ENCODE measurements at regions not wholly inside any gene's neighbourhood (a gene's known extent, or its start where the extent isn't known, plus 50 kb on each side); places are given as distances from the start of the nearest gene placed in this dataset.
"Not testable (repeated sequence)": the region's sequence is repeated elsewhere in the genome, so short reads cannot be mapped to it uniquely, and the experiment has no call there.

DNA sequence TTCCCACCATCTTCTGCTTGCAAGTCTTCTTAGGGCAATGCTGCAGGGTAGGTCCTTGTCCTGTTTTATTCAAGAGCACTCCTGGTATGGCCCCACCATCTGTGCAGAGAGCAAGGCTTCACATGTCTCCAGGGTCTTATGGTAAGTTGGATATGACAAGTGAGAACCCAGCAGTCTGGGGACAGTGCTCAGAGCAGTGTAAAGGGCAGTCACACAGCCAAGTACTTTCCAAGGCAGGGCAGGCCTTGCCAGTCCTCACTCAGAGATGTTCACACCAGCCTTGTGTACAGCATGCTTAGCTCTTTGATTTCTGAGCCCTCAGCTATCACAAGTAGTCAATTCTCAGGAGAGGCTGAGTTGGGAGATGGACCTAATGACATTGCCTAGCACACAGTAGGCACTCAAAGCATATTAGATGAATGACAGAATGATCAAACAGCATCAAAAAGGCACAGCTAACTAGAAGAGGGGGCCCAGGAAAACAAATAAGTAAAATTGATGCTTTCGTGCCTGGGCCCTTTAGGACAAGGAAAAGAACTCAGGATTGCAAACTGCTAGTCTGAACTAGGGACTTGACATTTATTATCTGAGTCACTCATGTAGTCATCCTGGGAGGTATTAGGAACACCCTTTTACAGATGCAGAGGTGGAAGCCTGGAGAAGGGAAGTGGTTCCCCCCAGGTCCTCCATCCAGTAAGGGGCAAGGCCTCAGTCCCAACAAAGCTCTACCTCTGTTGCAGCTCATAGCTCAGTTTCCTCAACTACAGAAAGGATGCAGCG, 86.7 kb upstream of the CTAGE1 start:
- no peak for DNase-seq

DNA sequence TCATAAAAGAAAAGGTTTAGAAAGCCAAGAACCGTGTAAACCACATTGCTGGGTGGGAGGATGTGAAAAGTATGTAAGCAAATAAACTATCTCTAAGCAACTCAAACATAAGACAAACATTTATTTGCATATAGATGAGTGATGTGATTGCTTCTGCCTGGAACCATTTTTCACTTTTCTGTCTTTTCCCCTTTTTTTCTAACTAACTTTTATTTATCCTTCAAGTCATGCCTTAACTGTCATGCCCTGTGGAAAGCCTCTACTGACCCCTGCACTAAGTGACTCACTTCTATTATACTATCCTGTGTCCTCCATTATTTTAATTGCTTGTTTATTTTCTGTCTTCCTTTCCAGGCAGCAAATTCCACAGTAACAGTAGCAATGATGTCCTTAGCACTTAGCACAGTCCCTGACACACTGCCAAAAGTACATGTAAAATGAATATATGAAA, 87.5 kb upstream of the CTAGE1 start:
- DNase-seq, result no peak

DNA sequence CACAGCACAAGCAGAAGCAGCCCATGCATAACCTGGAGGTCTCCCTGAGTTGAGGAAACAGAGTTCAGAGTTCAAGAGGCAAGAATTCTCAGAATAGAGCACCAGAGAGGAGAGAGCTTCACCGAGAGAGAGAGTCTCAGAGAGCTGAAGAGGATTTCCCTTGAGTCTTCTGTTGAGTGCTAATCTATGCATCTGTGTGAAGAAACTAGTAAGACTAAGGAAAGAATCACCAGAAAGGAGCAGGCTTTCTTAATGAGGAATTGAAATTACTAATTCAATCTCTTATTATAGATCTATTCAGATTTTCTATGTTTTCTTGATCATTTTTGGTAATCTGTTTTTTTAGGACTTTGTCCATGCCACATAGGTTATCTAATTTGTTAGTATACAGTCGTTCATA, 89.3 kb upstream of the CTAGE1 start:
- DNase-seq, result no peak

DNA sequence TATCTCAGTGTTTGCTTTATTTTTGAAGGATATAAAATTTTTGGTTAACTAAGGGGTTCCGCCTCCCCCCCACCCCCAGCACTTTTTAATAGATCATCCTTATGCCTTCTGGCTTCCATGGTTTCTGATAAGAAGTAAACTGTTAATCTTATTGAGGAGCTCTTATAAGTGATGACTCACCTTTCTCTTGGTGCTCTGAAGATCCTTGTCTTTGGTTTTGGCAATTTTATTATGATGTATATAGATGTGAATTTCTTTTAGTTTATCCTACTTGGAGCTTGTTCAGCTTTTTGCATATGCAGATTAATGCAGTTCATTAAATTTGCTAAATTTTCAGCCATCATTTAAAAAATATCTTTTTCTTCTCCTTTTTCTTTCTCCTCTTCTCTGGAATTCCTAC, 91.7 kb upstream of the CTAGE1 start:
- no peak for DNase-seq

DNA sequence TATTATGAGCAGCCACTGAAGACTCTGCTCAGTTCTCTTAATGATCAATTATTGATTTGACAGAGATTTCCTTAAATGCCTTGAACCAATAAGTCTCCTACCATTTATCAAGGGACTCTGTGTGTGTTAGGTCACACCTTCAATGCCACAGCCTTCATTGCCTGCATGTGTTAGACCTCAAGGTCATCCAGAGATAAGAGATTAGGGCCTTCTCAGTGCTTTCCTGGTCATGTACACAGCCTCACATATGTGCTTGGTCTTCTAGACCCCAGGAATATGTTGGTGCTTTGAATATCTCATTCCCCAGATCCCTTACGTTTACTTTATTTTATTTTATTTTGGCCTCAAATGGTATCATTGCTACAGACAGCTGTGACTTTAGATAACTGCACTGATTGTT, 93.0 kb upstream of the CTAGE1 start:
- no peak for DNase-seq

DNA sequence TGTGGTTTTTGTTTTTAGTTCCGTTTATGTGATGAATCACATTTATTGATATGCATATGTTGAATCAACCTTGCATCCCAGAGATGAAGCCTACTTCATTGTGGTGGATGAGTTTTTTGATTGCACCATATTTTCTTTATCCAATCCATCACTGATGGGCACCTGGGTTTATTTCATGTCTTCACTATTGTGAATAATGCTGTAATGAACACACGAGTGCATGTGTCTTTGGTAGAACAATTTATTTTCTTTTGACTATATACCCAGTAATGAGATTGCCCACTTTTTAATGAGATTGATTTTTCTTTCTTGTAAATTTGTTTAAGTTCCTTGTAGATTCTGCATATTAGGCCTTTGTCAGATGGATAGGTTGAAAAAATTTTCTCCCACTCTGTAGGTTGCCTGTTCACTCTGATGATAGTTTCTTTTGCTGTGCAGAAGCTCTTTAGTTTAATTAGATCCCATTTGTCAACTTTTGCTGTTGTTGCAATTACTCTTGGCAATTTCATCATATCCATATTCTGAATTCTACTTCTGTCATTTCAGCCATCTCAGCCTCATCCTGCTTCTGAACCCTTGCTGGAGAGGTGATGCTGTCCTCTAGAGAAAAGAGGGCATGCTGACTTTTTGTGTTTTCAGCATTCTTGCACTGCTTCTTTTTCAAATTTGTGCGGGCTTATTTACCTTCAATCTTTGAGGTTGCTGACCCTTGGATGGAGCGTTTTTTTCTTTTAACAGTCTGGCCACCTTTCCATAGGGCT, 96.2 kb upstream of the CTAGE1 start:
- no peak for DNase-seq

DNA sequence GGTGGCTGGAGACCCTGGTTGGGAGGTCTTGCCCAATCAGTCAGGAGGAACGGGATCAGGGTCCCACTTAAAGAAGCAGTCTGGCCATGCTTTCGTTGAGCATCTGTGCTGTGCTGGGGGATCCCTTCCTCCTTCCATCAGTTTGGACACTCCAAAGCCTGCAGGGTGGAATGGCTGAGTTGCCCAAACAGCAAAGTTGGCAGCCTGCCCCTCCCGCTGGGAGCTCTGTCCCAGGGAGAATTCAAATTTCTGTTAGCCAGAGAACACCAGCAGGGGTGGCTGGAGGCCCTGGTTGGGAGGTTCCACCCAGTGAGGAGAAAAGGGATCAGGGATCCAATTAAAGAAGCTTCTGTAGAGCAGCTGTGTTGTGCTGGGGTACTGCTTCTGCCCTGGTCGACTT, 96.9 kb upstream of the CTAGE1 start:
- DNase-seq, result no peak

DNA sequence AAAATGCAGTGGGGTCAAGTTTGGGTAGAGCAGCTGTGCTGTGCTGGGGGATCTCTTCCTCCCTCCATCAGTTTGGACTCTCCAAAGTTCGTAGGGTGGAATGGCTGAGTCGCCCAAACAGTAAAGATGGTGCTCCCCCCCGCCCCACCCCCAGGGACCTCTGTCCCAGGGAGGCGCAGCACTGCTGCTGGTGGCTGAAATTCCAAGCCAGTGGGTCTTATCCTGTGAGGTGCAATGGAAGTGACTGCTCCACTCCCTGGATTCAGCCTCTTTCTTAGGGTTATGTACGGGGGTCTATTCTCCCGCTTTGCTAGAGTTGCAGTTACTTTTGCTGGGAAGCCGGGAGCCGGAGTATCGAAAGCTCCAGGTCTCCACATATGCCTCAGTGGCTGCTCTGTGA, 97.5 kb upstream of the CTAGE1 start:
- DNase-seq, result no peak

DNA sequence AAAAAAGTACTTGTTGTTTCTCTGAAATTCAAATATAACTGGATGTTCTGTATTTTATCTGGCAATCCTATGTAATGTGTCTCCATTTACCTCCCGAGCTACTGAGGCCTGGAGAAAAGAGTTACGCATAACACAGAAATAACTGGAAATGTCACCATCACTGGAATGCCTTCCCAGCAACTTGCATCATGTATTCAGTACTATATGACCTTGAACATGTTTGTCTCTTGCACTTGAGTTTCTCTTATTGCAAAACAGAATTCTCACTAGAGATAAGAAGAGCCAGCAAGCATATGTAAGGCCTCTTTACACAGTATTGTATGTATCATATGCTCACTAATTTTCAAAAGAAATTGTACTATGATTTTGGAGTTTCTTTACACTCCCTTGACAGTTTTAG, 99.6 kb upstream of the CTAGE1 start:
- DNase-seq, result no peak

DNA sequence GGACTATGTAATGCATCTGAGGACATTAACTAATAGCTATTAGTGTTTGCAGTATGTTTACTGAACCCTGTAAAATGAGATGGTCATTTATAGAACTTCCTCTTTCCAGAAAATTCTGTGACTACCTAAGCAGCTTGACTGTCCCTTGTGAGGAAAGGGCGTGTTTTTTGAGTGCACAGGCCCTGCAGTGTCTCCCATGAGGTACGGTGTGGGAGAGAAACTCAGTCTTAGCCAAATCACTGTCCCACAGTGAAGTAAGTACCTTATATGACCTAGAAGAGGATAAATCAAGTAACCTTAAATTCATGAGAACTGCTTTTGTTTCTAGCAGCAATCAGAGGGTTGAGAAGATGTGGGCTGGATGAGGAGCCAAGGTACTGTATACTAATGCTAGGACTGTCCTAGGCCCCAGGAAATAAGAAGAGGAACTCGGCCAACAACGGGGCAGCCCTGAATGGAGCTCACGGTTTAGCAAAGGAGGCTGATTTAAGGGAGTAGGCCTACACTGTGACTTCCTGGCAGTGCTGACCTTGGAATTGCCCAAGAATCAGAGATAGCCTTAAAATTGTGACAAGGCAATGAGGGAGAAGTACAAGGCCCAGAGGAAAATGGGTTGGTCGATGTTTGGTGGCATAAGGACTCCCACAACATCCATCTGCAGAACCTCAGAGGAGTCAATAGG, 103.5 kb upstream of the CTAGE1 start:
- no peak for DNase-seq

DNA sequence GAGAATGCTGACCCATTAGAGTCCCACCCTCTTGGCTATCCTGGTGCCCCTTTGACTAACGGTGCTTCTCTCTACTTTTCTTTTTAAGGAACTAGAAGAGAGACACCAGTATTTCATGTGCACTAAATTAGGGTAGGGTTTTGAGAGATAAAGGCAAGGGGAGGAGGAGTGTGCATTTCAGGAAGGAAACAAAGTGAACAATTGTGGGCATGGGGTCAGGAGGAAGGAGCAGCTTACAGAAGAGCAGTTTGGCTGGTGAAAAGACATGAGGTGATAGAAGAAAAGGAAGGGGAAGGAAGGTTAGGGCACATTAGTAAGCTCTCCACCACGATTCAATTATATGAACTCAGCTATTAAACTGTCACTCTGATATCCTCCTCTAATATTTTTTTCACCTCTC, 105.8 kb upstream of the CTAGE1 start:
- DNase-seq, result no peak

DNA sequence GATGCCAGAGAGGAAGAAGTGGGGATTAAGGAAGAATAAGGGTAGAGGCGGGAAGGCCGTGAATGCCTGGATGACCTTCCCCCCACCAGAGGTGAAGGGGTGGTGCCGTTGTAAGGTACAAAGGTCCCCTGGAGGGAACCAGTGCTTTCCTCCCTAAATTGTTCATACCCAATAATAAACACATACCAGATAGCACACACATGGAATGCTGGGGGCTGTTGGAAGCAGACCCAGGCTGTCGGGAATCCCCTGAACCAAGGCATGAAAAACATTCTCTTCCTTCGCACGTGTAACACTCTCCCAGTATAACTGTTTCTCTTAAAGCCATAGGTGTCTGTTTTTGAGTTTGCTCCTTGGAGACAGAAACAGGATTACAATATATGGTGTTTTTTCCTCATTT, 107.1 kb upstream of the CTAGE1 start:
- no peak for DNase-seq

DNA sequence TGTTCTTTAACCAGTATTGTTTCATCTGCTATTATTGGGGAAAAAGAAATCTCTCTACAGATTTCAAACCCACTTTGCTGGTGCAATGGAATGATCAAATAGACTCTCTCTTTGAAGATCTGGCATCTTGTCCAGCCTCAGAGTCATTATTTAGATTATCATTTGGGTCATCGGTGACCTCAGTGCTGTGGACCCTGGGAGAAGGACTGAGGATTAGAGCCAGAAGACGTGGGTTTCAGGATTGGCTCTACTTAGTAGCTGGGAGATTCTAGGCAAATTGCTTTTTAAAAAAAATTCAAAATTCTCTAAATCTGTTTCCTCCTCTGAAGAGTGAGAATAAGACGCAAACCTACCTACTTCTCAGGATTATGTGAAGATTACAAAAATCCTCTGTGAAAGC, 107.6 kb upstream of the CTAGE1 start:
- DNase-seq, result no peak

DNA sequence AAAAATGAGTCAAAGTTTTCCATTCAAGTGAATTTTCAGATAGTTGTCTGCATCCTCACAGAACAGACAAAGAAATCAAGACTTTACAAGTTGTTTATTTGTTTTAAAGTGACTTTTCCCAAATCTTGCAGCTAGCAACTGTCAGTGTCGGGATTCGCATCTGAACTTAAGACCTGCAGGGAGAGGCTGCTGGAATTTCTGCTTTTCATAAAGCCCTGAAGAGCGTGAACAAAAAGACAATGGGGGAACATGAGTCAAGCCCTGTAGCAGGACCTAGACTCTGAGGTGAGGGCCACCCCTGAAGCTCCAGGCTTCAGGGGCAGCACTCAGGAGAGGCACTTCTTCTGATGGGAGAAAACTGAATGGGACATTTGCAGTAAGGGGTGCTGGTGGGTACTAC, 108.2 kb upstream of the CTAGE1 start:
- no peak for DNase-seq

DNA sequence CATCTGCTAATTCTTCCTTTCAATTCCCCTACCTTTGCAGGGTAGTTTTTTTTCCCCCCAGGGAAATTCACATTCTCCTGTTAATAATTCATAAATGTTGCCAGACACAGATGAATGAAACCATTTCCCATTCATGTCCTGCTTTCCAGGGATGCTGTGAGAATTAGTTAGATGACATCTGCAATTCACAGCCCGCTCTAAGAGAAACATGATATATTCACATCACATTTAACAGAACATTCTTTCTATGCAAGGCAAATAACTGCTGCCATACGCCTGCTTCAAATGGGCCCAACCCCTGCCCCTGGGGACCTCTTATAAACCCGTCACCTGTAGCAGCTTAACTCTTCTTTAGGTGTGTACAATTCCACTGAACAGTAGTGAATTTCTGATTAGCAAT, 110.6 kb upstream of the CTAGE1 start:
- DNase-seq, result no peak

DNA sequence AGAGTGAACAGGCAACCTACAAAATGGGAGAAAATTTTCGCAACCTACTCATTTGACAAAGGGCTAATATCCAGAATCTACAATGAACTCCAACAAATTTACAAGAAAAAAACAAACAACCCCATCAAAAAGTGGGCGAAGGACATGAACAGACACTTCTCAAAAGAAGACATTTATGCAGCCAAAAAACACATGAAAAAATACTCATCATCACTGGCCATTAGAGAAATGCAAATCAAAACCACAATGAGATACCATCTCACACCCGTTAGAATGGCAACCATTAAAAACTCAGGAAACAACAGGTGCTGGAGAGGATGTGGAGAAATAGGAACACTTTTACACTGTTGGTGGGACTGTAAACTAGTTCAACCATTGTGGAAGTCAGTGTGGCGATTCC, 117.0 kb upstream of the CTAGE1 start:
- DNase-seq, result not testable (repeated sequence)

DNA sequence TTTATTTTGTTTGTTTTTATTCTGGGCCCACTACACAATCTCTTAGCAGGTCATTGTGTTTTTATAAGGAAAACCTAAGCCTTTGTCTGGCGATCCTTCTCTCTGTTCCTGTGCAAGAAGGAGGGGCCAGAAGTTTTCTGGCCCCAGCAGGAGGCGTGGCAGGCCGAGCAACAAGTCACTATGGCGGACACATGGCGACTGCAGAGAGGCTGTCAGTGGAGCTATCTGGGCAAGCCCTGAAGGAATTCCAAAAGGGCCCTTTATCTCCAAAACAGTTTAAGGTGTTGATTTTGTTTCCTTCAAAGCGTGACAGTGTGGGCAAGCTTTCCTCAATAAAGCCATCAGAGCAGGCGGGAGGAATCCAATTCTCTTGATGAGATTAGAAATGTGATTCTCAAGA, 118.8 kb upstream of the CTAGE1 start:
- DNase-seq, result no peak

DNA sequence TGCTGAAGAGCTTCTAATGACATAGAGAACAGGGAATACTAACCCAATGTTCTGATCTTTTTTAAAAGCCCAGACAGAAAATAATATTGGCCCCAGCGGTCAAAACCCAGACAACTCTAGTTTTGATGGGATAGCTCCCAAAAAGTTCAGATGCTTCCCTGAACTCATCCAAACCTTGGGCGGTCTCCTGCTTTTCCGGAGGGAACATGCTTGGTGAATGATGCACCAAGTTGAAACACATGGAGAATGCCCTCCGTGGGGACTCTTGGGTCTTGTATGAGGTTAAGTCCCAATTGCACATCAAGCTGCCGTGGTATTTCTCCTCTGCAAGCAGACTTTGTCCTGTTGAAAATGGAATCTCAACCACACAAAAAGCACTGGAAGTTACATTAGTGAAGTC, 120.7 kb upstream of the CTAGE1 start:
- no peak for DNase-seq

DNA sequence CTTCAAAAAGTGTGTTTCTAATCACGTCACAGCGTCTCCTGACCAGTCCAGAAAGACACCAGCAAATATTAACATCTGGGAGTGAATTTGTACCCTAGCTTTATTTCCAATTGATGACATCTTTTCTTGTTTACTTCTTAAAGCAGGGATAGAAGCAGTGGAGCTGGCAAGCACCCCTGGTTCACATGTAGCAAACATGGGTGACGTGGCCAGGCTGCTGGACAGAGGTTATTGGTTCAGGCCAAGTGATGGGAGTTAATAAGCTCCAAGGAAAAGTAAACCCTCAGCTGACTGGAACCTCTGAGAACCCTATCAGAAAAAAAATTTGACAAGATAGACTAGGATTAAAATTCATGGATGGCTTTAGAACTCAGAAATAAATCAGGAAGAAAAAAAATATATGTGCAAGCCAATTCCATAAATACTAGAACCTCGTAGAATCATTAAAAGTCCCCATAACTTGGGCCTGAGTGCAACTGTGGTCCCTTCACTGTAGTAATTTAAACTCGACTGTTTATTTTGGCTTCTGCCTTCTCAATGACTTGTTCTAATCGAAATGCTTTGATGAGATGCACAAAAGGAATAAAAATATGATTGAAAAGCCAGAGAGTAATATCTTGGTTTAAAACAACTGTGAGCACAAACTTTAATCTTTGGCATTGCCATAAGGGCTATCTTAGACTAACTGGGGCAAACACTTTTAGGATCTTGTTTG, 121.5 kb upstream of the CTAGE1 start:
- no peak for DNase-seq

DNA sequence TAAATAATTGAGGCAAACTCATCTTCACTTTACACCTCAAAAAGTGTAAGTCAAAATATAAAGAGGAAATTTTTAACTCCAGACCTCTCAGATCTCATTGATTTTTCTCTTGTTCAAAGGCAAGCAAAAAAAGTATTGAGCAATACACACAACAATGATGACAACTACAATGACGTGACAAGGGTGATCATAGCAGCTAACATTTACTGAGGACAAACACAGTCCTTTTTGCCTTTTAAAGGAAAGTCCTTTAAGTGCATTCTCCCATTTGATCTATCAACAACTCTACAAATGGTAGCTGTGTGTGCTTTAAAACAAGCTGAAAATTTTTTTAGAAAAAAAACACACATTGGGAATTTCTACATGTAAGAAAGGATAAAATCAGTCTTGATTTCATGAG, 123.5 kb upstream of the CTAGE1 start:
- no peak for DNase-seq

DNA sequence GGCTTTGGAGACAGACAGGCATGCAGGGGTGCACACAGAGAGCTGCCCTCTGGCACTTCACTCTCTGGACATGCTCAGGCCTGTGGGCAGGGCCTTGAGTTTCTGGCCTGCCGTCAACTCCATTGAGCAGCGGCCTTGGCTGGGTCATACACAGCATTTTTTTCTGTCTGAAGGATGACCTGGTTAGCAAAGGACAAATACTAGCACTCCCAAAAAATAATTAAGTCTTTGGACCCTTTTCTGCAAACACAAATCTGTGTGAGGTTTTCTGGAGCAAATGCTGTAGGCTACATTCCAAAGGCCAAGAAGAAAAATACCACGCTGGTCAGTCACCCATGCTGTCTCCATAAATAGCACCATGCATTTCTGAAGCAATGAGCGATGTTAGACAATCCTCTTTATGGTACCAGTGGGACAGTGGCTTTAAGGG, 124.7 kb upstream of the CTAGE1 start:
- DNase-seq, result no peak

DNA sequence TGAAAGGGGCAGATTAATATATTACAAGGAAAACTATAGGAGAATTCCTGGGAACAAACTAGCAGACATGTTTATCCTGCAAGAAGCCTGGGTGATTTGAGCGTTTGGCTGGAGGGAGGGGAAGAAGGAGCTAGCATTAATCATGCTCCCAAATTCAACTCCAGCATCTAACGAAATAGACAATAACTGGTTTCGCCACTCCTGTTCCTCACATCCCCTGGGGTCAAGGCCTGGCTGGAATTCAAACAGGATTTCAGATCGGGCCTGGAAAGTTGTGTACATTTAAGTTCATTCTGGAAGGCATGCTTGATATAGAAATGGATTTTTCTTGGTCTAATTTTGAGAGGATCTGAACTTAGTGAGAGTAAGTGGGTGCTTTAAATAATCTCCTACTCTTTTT, 126.1 kb upstream of the CTAGE1 start:
- no peak for DNase-seq

DNA sequence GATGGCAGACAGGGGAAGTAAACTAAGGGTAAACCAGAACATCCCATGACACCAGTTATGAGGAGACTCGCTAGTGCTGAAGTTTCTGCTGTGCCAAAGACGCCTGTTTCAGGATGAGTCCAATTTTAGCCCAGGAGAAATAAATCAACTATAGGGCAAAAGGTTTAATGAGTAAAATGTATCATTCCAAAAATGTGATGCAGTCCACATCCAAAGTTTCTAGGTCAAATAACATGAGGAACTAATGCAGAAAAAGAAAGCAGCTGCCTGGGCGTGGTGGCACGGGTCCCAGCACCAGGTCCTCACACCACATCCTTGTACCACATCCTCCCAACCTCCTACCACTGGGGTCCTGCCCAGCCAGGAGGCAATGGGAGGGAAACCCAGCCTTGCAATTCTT, 126.9 kb upstream of the CTAGE1 start:
- DNase-seq, result no peak
